Stimulated activated CD8-positive, alpha-beta memory T cell treated with anti-CD3 and anti-CD28 coated beads, Interleukin-7, amount 100 ng/mL, for 4 hours (primary cell): ENCODE measurements at regions not wholly inside any gene's neighbourhood (a gene's known extent, or its start where the extent isn't known, plus 50 kb on each side); places are given as distances from the start of the nearest gene placed in this dataset.
"Not testable (repeated sequence)": the region's sequence is repeated elsewhere in the genome, so short reads cannot be mapped to it uniquely, and the experiment has no call there.

Experiments used
- DNase-seq, 2 donors: peaks; one replicate each; pipeline ENCODE4 v3.0.0-alpha.2; 2020; ENCODE audit warnings: low read depth in 2 of 2

- DNase-seq, result not testable (repeated sequence)
Measured at GRCh38 chr1:5766996-5767395, 225.2 kb downstream of the NPHP4 start.

DNA sequence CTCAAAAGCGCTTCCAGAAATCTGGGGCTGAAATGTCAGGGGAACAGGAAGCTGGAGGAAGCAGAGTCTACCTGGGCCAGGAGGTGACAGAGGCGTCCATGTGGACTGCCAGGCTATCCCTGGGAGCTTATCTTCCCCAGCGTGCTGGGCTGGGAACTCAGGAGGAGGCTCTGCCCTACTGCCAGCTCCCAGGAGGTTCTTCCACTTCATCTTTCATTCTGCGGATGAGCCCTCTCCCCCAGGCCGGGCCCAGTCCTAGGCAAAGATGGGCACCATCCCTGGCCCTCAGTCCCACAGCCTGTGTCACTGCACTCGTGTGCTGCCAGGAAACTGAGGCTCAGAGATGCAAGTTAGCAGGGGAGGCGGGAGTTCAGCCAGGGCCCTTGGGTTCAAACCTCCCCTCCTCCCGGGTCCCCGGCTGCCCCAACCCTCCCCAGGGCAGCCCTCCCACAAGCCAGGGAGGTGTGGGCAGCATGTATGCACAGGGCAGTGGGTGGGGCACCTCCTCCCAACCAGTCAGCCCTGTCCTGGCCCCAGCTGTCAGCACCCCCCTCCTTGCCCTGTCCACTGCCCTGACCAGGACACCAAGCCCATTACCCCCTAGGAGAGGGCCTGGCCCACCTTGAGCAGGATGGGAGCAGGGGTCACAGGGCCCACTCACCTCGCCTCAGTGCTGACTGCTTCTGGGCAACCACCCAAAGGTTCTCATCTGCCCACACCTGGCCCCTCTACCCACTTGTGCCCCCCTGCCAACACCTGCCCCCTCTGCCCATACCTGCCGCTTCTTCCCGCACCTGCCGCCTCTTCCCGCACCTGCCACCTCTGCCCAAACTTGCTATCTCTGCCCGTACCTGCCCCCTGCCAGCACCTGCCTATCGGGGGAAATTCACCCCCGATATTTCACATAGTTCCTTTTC lies 226.0 kb downstream of the NPHP4 start:
- no peak for DNase-seq

GRCh38 chr1:5765483-5765882 lies 226.7 kb downstream of the NPHP4 start:
- no peak for DNase-seq

DNA sequence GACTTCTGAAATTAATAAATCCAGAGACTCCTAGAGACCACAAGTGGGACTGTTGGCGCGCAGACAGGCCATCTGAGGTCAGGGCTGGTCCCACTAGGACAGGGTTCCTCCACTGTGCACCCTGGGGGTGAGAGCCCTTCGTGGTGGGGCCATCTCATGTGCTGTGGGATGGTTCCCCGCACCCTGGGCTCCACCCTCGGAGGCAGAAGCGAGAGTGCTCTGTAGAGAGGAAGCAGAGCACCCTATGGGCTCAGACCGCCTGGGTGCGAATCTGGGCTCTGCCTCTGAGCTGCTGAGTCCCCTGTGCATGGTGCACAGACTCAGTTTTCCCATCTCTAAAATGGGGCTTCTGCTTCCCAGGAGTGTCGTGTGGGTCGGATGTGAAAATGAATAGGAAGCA lies 227.3 kb downstream of the NPHP4 start:
- no peak for DNase-seq

- no peak for DNase-seq
Measured at GRCh38 chr1:5764464-5764863, 227.8 kb downstream of the NPHP4 start.

DNA sequence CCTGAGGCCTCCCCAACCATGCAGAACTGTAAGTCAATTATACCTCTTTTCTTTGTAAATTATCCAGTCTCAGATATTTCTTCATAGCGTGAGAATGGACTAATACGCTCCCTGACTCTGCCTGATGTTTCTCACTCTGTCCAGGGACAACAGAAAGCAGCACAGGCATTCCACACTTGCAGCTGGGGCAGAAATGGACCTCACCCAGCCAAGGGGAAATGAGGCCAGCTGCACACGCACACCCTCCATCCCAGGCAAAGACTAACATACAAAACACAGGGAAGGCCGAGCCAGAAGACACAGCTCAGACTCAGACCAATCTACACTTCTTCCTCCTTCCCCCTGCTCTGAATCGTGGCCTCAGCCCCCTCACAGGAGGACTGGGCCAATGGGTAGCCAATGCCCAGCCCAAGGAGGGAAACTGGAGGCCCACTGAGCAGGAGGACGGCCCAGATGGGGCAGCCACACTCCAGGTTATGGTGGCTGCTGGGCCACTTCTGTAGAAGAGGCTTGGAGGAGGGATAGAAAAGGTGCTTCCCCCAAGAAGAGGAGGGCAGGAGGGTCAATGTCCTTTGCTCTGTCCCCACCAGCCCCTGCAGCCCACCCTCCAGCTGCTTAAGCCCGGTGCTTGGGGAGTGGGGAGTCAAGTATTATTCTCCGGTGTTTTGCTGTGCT lies 228.4 kb downstream of the NPHP4 start:
- no peak for DNase-seq

GRCh38 chr1:5758859-5759578 lies 233.2 kb downstream of the NPHP4 start:
- DNase-seq, result no peak

DNA sequence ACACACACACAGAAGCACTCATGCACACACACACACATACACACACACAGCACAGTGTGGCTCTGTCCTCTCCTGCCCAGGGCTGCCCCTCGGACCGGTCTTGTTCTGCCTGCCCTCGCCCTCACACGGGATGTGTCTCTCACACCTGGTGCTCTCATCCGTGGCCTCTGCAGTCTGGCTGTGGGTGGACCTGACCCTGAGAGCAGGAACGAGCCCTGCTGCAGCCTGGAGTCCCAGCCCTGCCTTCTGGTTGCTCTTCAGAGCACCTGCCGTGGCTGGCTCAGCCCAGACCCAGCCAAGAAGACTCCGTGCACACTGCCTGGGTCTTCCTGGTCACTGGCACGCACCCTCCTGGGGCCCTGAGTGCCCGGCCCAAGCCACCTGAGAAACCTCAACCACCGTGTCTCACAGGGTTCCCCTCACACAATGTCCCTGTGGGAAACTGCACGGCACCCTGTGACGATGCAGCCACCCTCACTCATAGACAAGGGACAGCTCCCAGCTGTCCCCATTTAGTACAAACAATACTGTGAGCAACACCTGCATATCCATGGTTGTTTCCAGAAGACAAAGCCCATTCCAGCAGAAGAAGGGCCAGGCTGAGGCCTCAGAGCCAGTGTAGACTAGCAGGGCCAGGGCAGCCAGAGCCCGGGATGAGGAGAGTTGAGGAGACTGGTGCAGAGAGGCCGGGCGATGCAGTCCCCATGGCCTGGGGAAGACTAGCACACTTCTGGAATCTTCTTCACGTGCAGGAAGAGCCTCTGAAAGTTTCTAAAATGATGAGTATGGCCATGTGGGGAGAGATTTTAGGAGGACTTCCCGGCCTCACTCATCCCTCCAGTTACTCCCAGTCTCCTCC lies 234.0 kb downstream of the NPHP4 start:
- no peak for DNase-seq

DNA sequence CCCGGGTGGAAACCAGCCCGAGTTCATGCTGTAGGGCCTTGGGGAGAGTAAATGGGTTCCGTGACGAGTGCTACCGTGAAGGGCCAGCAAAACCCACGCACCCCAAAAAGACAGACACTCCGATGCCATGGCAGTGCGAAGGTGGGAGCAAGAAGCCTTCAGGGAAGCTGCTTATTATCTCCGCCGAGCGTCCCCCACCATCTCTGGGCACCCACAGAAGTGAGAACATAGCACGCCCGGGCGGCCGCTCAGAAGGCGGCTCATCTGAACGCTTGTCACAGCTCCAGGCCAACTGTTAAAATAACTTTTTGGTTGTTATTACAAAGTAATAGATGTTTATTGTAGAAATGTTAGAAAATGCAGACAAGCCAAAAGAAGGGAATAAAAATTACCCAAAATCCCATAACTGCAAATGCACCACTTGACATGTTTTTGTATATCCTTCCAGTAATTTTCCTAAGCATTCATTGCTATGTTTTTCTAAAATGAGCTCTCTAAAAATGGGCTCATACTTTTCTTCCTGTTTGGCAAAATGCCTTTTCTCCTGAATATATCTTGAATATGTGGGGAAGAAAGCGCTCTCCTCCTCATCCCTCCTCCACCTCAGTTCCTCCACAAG lies 234.9 kb downstream of the NPHP4 start:
- DNase-seq, result no peak

GRCh38 chr1:5756434-5757186 lies 235.6 kb downstream of the NPHP4 start:
- DNase-seq, result no peak

GRCh38 chr1:5755552-5756125 lies 236.6 kb downstream of the NPHP4 start:
- DNase-seq, result no peak

GRCh38 chr1:5754817-5755551 lies 237.2 kb downstream of the NPHP4 start:
- no peak for DNase-seq

GRCh38 chr1:5753549-5754421 lies 238.4 kb downstream of the NPHP4 start:
- no peak for DNase-seq

GRCh38 chr1:5752746-5753548 lies 239.3 kb downstream of the NPHP4 start:
- no peak for DNase-seq

- DNase-seq, result no peak
Measured at GRCh38 chr1:5751833-5752745, 240.1 kb downstream of the NPHP4 start.

- DNase-seq, result no peak
Measured at GRCh38 chr1:5751163-5751540, 241.1 kb downstream of the NPHP4 start.
